ENCODE measurements at regions not wholly inside any gene's neighbourhood (a gene's known extent, or its start where the extent isn't known, plus 50 kb on each side); places are given as distances from the start of the nearest gene placed in this dataset.

GRCh38 chr1:42043811-42044210, 109.4 kb upstream of the GUCA2B start (continued):
- TF ChIP-seq E2F1 (CRISPR knock-in tag; IDR thresholded peaks at IDR 0.05) (no peak), CREM (IDR thresholded peaks at IDR 0.05; ENCODE audit: low read depth) (no peak), SNIP1 (IDR thresholded peaks at IDR 0.05; ENCODE audit: low read depth) (no peak), FUS (optimal IDR thresholded peaks at IDR 0.05; ENCODE audit: low read depth, low read length) (no peak), RBM34 (IDR thresholded peaks at IDR 0.05; ENCODE audit: borderline replicate concordance, insufficient read depth, low read length) (no peak), ZBTB5 (IDR thresholded peaks at IDR 0.05) (no peak)

GRCh38 chr1:42043182-42043581, 110.0 kb upstream of the GUCA2B start:
- CTCF ChIA-PET (ENCODE audit: low intra/inter-chr PET ratio) = no interaction called here
- in situ Hi-C loops (cut with MboI) = no loop called here
- TF ChIP-seq SIRT6 (IDR thresholded peaks at IDR 0.05; ENCODE audit: low read depth, low read length) (no peak), ZNF507 (tag; conservative IDR thresholded peaks at IDR 0.05) (no peak), GABPB1 (CRISPR knock-in tag; IDR thresholded peaks at IDR 0.05) (no peak), TCF15 (CRISPR knock-in tag; IDR thresholded peaks at IDR 0.05) (no peak), ZNF133 (CRISPR knock-in tag; IDR thresholded peaks at IDR 0.05) (no peak), ZNF140 (CRISPR knock-in tag; IDR thresholded peaks at IDR 0.05) (no peak), GTF2E2 (tag; IDR thresholded peaks at IDR 0.05) (no peak), CLOCK (CRISPR knock-in tag; IDR thresholded peaks at IDR 0.05; ENCODE audit: borderline replicate concordance) (no peak), JUNB (CRISPR knock-in tag; conservative IDR thresholded peaks at IDR 0.05) (no peak), ZNF282 (CRISPR knock-in tag; IDR thresholded peaks at IDR 0.05) (no peak), TBP (optimal IDR thresholded peaks at IDR 0.05; ENCODE audit: low read depth, low read length) (no peak), MTA1 (IDR thresholded peaks at IDR 0.05; ENCODE audit: borderline replicate concordance) (no peak), ADNP (tag; IDR thresholded peaks at IDR 0.05) (no peak)

More at GRCh38 chr1:42043182-42043581, 110.0 kb upstream of the GUCA2B start:
- no peak overlapping the region for H3K9ac ChIP-seq (ENCODE audit: insufficient read depth in 1 of 2, low read depth in 2 of 2, low read length in 2 of 2)
- FAIRE-seq = no peak
- no peaks in the 10 kb centered on the region for H3K9me1 ChIP-seq (ENCODE audit: control insufficient read depth, insufficient read depth, low read length)
- BruUV-seq (replicated peaks) = no TSS peak
- no peaks in the 10 kb centered on the region for H3K79me2 ChIP-seq (ENCODE audit: control insufficient read depth, insufficient read depth, low read length)
- WGBS (ENCODE audit: insufficient coverage, low coverage, missing lambda C conversion rate) = 3% methylated on average over 2 of the region's 2 CpGs
- H3K4me1 ChIP-seq (replicated peaks in 1 of 2; ENCODE audit: control insufficient read depth in 2 of 2, insufficient read depth in 2 of 2, low read length in 2 of 2) = no peaks in the 10 kb centered on the region
- H3K27ac ChIP-seq (ENCODE audit: extremely low read depth, low read depth, low read length) = no peak overlapping the region
- H4K20me1 ChIP-seq (replicated peaks; ENCODE audit: control insufficient read depth, insufficient read depth, low read length) = no peaks in the 10 kb centered on the region
- POLR2A ChIA-PET = no interaction called here
- H3K9me3 ChIP-seq (replicated peaks; ENCODE audit: control insufficient read depth, insufficient read depth, low read depth, low read length) = no peaks in the 10 kb centered on the region
- no peak for ATAC-seq
- intact Hi-C loops (cut with micrococcal nuclease) = no loop called here
- no peak overlapping the region for H3K4me2 ChIP-seq (ENCODE audit: insufficient read depth, low read length)
- H3K27me3 ChIP-seq (ENCODE audit: control insufficient read depth in 2 of 2, insufficient read depth in 2 of 2, low read length in 2 of 2) = peaks cover 24 to 29% of the 10 kb centered on the region in 2 experiments
- no peak for DNase-seq (ENCODE audit: extremely low read depth in 1 of 4, low spot score in 3 of 4)
- H2AFZ ChIP-seq (ENCODE audit: low read depth, low read length) = no peak overlapping the region
- no peaks in the 10 kb centered on the region for H3K36me3 ChIP-seq (ENCODE audit: control insufficient read depth, insufficient read depth, low read length)
- H3K4me3 ChIP-seq = no peak overlapping the region
